ENCODE measurements at regions not wholly inside any gene's neighbourhood (a gene's known extent, or its start where the extent isn't known, plus 50 kb on each side); places are given as distances from the start of the nearest gene placed in this dataset.

- TF ChIP-seq, protein P1, sequence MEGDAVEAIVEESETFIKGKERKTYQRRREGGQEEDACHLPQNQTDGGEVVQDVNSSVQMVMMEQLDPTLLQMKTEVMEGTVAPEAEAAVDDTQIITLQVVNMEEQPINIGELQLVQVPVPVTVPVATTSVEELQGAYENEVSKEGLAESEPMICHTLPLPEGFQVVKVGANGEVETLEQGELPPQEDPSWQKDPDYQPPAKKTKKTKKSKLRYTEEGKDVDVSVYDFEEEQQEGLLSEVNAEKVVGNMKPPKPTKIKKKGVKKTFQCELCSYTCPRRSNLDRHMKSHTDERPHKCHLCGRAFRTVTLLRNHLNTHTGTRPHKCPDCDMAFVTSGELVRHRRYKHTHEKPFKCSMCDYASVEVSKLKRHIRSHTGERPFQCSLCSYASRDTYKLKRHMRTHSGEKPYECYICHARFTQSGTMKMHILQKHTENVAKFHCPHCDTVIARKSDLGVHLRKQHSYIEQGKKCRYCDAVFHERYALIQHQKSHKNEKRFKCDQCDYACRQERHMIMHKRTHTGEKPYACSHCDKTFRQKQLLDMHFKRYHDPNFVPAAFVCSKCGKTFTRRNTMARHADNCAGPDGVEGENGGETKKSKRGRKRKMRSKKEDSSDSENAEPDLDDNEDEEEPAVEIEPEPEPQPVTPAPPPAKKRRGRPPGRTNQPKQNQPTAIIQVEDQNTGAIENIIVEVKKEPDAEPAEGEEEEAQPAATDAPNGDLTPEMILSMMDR (IDR thresholded peaks at IDR 0.05; ENCODE audit: insufficient read depth, low read length), result no peak
- TF ChIP-seq POLR2AphosphoS5 (IDR thresholded peaks at IDR 0.05; ENCODE audit: low read depth), result no peak
- no peak for TF ChIP-seq SPI1 (IDR thresholded peaks at IDR 0.05; ENCODE audit: borderline replicate concordance, low read depth)
These were observed 1052.4 kb downstream of the BCL11B start for GRCh38 chr14:98219638-98220037.
